Left renal pelvis (tissue), 4 donors: ENCODE measurements at regions not wholly inside any gene's neighbourhood (a gene's known extent, or its start where the extent isn't known, plus 50 kb on each side); places are given as distances from the start of the nearest gene placed in this dataset.

ENCODE experiments used
- DNase-seq, 4 donors: peaks; one replicate each; pipeline ENCODE4 v3.0.0-alpha.2; 2013; ENCODE audit warnings: low read depth in 4 of 4, low spot score in 3 of 4

DNA sequence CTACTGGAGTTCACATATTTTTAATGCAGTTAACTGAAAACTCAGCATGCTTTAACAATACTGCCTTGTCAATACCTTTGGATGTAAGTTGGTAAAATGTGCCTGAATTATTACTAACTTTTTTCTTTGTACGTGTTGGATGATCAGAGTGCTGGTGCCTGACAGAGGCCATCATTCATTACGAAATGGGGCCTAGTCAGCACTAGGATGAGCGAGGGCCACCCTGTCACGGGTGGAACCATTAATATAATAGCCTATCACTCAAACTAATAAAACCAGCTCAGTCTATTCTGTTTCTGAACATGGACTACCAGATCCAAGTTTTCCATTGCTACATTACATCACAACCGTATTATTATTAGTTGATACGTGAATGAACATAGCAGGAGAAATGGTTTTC lies 501.7 kb upstream of the TENM3 start:
- DNase-seq, result no peak

DNA sequence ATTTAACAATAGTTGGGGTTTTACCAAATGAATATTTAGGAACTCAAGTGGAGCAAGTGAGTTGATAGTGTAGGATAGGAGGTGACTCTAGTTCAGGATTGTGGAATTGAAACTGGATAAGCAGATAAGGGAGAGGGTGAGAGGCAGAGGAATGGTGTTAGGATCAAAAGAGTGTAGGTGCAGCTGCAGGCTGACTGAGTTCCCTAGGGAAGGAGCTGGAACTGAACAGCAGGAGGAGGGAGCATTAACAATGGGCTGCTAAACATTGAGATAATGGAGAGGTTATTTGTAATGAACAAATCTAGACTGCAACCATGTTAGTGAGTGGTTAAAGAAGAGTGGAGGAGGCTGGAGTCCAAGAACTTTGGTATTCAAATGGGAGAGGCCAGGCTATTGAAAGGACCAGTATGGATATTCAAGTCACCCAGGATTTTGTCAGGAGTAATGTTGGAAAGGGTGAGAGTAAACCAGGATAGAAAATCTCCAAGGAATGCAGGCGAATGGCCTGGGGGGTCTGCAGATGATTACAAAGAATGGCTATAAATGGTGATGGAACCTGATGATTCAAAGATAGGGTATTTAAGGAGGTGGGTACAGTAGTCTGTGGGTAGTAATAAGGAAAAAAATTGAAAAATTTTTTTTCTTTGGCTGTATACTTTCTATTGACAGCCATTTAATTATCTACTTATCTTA lies 497.1 kb upstream of the TENM3 start:
- DNase-seq, result no peak

DNA sequence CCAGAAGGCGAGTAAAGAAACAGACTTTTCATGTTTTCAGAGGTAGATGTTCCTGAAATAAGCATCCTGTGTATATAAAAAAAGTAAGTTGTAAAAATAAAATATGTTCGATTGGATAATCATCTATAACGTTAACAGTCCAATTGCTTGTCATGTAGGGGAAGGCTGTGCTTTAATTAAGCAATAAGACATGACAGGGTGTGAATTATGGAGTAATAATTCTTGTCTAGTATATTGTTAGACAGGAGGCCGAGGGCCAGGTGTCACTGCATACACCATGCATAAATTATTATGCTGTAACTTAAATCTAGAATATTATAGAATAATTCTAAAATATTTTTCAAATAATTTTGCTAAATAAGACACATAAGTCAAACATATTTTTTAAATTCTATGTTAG lies 494.6 kb upstream of the TENM3 start:
- no peak for DNase-seq

DNA sequence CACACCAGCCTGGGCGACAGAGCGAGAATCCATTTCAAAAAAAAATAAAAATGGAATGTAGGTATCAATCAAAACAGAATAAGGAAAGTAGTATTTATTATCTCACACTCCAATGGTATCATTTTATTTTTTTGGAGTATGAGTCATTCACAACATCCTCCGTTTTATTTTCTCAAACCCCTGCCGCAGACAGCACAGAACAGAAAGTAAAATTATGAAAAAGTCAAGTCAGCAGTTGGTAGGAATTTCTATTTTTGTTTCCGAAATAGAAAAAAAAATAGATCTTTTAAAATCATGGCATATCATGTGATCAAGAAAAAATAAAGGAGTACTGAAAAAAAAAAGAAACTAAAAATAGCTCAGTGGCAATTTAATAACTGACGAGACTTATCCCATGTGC lies 490.7 kb upstream of the TENM3 start:
- DNase-seq, result no peak

DNA sequence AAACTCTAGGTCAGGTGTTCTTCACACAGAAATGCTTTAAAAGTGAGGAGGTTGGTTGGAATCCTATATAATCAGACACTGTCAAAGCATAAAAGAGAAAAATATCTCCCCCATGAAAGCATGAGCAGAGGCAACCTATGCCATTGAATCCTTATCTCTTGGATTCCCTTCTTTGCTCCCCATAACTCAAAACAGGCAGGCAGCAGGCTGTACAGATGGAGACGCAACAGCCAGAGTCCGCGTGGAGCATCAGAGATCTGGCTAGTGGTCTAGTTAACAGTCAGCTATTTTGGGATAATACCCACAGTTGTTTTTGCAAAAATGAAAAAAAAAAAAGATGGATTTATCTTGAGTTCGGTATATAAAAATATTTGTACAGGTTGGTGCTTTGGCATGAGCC lies 490.0 kb upstream of the TENM3 start:
- DNase-seq, result no peak

DNA sequence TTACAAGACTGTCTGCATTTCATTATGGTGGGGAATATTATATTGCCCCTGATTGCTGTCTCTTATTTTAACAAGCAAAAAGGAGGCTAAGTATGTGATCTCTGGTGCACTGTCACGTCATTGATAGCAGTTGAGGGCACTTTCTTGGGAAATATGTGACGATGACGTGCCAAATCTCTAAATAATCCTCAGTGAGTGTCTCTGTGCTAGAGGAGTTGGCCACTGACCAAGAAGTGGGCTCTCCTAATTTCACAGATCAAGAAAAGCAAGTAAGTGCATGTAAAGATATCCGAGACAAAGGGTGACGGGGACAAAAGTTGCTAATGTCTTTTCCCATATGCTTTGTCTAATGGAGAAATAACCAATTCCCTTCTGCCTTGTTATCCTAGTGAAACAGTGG lies 487.4 kb upstream of the TENM3 start:
- DNase-seq, result no peak

DNA sequence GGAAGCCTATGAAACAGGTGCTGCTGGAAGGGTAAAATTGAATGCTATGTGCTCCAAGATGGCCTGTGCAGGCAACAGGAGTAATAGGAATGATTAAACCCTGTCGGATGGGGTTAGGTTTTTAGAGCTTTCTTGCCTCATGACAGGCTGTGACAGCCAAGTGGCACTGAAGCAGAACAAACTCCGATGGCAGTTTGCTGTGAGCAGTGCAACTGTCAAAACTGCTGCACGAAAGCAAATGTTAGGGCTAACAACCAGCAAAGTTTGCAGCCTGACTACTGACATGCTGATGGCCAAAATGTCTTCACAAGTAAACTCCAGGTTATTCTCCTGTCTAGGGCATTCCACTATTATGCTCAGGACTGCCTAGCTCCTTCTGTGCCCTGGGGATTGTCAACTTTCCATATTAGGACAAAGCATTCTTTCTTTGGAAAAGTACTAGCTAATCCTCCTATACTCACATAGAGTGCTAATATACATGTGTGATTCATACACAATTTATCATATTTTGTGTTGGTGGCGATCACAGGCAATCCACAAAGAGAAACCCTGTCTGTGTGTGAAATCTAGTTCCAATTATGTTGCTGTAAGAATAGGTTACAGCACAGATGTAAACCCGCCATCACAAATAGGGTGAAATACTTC lies 486.6 kb upstream of the TENM3 start:
- no peak for DNase-seq

DNA sequence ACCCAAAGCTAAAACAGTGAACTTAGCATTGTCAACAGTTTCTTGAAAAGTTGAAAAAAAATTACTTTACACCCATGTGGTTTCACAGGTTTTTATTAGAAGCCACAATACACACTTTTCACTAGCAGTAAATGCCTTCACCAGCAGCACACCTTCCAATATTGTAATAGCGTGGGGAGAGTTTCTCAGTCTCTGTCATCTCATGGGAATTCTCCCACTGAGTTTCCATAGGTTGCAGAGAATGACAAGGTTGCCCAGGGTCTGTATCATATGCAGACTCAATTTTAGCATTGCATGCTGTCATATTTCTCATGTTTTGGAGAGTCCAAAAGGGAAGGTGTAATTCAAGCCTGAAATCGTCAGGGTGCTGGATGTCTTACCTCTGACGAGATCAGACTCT lies 486.1 kb upstream of the TENM3 start:
- no peak for DNase-seq

DNA sequence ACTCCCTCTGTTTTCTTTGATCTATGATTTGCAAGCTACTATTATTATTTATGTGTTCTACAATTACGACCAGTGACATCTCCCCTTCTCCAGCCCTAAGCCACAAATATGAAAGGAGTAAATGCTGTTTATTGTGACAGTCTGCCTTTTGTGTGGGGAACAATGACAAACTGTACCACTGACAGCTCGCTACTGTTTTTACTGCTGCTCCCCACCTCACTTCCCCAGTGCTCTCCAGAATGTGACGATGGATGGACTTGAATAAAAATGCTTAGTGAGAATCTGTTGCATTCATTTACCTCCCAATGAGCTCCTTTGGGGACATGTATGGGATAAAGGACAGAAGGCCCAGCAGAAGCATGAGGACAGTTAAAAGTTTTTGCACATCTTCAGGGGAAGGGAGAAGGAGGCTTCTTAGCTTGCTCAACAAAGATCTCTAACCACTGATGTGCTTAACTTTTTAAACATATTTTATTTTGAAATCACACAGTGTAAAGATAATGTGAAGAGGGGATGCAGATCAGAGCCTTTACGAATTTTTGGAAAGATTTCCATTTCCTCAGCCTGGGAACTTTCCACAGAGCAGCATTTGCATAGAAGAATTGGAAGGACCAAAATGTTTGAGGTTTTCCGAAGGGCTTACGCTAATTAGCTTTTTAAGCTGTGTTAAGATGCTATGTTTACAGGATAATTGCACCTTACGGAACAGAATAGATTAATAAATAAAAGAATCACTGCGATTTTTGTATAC lies 485.1 kb upstream of the TENM3 start:
- no peak for DNase-seq

DNA sequence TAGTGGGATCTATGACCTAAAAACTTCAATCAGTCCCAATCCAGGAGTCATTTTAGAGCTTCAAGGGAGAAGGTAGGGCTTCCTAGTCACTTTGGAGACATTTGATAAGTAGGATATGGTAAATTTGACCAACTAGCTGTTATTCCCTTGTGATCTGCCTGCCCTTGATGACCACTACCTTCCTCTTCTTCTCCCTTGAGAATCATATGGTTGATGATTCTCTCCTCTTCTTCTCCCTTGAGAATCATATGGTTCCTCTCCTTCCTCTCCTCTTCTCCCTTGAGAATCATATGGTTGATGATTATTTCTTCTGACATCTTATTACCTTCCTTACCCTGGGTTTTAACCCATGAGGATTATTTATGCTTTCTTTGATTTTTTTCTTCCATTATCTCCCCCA lies 482.6 kb upstream of the TENM3 start:
- DNase-seq, result no peak

DNA sequence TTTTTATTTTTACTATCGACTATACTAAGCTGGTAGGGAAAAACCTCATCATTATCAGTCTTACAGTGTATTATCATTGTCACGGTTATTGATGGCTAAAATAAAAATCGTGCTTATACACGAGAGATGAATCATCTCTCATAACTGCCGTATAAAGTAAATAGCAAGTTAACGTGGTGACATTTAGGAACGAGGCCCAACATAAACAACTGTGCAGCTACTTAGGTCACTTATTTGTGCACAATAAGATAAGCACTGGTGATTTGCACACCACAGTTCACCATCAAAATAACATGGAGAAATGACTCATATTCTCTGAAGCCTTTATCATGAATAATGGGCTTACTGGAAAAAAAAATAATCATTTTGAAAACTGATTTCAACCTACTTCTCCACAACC lies 482.0 kb upstream of the TENM3 start:
- no peak for DNase-seq

DNA sequence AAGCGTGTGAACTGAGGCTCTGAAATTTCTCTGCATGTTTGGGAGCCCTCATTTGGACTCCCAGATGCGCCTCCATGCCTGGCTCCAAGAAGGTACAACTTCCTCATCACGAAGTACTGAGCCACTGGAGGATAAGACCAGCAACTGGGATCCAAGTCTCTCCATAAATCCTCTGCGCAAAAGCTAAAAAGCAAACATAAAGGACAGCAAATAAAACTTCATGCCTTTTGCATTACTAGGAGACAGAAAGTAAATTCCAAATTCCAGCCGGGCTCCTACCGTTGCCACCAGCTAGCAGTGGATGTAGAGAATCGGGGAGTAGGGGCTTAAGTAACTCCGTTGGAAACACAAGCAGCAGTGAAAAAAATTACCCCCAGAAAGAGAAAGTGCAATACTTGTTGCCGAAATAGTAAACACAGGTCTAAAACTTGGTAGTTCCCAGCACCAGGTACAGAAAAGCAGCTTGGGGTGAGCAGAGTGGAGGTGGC lies 477.1 kb upstream of the TENM3 start:
- DNase-seq, result no peak

DNA sequence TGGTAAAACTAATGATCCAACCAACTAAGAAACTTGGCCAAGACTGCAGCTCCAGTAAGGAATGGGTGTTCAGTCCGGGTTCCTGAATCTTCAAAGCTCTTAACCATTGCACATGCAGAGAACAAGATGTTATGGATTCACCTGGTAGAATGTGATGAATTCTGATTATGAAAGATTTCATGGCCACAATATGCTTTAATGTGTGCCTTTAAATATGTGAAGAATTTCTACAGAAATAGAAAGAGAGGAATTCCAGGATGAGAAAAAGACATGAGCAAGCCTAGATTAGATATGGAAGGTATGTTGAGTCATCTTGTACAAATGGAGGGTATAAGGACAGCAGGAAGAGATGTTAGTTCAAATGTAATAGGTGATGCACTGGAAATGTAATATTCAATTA lies 472.2 kb upstream of the TENM3 start:
- no peak for DNase-seq

DNA sequence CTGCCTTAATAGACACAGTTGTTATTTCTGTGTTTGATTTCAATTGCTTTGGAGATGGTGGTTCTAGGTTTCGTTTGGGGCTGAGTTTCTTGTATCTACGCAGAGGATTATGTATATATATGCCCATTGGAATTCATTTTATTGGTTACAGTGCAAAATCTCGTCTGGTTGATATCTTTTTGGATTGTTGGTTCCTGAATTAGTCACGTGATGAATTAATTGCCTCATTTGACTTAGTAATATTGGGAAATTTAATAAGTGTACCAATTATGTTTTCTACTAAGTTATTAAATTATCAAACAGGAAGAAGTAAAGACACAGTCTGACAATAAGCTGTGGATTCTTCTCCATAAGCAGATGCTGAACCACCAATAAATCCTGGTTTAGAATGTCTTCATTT lies 467.9 kb upstream of the TENM3 start:
- no peak for DNase-seq

DNA sequence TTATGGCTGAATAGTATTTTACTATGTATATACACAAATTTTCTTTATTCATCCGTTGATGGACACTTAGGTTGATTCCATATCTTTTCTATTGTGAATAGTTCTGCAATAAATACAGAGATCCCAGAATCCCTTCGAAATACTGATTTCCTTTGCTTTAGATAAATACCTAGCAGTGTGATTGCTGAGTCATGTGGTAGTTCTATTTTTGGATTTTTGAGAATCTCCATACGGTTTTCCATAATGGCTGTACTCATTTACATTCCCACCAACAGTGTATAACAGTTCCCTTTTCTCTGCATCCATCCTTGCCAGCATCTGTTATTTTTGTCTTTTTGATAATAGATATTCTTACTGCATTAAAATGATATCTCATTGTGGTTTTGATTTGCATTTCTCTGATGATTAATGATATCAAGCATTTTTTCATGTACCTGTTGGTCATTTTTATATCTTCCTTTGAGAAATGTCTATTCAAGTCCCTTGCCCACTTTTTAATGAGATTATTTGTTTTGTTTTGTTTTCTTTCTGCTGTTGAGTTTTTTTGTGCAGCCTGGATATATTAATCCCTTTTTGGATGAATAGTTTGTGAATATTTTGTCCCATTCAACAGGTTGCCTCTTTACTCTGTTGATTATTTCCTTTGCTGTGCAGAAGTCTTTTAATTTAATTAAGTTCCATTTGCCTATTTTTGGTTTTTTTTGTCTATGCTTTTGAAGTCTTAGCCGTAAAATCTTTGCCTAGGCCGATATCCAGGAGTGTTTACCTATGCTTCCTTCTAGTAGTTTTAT lies 466.7 kb upstream of the TENM3 start:
- no peak for DNase-seq

DNA sequence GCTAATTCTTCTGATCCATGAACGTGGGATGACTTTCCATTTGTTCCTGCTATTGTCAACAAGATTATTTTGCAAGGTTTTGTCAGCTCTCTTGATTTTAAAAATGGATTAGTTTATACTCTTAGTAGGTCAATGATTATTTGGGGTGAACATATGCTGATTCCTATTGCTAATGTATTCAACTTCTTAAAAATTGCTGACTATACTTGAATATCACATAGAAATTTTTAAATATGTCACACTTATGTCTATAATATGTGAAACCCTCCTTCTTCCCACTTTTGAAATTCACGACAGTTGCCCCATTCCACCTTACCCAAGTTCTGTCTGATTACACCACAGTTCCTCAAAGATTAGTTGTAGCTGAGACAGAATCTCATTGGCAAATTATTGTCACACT lies 465.7 kb upstream of the TENM3 start:
- no peak for DNase-seq

DNA sequence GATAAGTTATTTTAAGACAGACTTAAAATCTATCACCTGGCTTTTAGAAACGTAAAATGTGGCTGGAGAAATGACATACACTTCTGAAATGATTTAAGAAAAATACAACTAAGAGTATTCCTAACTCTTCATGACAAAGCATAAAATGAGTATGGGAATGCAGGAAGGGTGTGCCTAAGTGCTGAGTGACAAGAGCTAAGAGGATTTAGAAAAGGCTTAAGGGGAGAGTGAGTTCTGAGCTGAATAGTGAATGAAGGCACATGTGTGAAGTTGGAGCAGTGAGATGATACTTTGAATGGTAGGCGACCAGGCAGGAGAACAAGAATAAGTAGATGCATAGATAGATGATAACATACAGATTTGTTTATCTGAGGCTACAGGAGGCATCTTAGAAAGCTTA lies 458.3 kb upstream of the TENM3 start:
- no peak for DNase-seq

DNA sequence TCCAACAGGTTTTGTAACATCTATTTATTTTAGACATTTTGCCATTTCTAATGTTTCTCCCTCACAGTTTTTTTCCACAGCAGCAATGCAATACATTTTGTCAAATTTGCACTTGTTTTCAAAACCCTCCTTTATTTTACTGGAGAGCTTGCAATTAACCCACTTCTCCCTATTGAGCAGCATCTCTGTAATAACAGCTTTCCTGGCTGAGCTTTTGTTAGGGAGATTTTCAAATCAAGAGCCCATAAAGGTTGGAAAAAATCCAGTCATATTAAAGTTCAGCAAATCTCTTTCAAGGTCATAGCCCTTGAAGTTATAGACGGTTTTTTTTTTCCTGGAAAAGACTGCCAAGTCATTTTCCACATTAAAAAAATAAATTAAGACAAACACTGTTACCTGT lies 450.6 kb upstream of the TENM3 start:
- no peak for DNase-seq

DNA sequence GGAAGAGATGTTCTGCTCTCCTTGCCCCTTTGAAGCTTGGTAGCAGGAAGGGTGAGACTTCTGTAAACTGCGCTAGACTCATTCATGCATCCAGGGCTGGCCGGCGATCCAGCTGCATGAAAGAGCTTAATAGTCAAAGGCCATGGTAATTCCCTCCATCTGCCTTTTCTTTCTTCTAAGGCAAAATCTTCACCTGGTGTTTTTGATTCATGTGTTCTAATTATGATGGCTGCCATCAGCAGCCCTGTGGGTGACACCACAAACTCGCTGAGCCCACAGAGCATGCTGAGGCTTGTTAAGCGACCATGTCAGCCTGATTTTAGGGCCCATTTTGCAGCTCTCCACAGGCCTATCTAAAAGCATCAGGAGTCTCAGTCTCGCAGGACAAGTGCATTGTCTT lies 450.1 kb upstream of the TENM3 start:
- no peak for DNase-seq

DNA sequence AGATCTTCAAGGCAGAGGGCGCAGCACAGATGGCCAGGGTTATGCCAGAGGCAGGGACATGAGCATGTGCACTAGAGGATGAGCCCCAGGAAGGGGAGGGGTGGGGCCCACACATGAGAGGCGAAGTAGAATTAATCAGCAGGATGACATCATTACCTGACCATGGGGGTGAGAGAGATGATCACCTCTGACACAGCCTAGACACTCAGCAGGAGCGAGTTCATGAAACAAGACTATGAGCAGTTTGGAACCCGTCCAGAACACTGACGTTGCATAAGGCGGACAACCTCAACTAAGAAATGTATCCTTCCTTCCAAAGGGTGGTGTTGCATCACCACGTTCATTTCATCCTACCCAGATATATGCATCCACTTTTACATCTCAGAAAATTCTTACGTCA lies 446.7 kb upstream of the TENM3 start:
- no peak for DNase-seq

DNA sequence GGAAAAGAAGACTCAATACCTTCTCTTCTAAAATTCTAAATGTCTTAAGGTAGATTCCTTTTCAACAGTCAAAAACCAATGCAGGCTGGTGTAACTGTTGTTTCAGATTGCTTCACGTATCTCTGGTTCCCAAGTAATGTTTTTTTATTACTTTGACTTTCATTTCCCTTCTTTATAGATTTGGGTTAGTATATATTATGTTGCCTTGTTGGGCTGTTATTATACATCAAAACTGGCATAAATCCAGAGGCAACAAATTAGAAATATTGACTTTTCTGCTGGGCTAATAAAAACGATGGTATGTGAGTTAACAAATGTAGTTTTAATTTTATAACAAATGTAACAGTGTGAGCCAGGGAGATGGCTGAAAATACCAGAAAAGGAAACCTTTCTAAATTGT lies 444.7 kb upstream of the TENM3 start:
- no peak for DNase-seq
